T-helper 2 cell treated with Interferon-gamma antibody and Interleukin-4, amounts not matched to agents 5 μg/mL and 100 μg/mL, for 36 hours (primary cell): ENCODE measurements at regions not wholly inside any gene's neighbourhood (a gene's known extent, or its start where the extent isn't known, plus 50 kb on each side); places are given as distances from the start of the nearest gene placed in this dataset.

Experiments
- DNase-seq: peaks from one replicate; pipeline ENCODE4 v3.0.0; 2021; ENCODE audit warnings: low spot score
- H3K27ac Mint-ChIP-seq: one replicate; pipeline ENCODE4 v1.8.0; 2021; ENCODE audit warnings: mild to moderate bottlenecking, mixed read lengths
- H3K27me3 Mint-ChIP-seq: one replicate; pipeline ENCODE4 v1.8.0; 2021; ENCODE audit warnings: low read depth, mixed read lengths
- H3K36me3 Mint-ChIP-seq: one replicate; pipeline ENCODE4 v1.8.0; 2021; ENCODE audit warnings: low read depth, mixed read lengths
- H3K4me1 Mint-ChIP-seq: one replicate; pipeline ENCODE4 v1.8.0; 2021; ENCODE audit warnings: low read depth, mixed read lengths
- H3K4me3 Mint-ChIP-seq: one replicate; pipeline ENCODE4 v1.8.0; 2022; ENCODE audit warnings: mild to moderate bottlenecking, moderate library complexity, mixed read lengths
- H3K9me3 Mint-ChIP-seq: one replicate; pipeline ENCODE4 v1.8.0; 2021; ENCODE audit warnings: mixed read lengths

DNA sequence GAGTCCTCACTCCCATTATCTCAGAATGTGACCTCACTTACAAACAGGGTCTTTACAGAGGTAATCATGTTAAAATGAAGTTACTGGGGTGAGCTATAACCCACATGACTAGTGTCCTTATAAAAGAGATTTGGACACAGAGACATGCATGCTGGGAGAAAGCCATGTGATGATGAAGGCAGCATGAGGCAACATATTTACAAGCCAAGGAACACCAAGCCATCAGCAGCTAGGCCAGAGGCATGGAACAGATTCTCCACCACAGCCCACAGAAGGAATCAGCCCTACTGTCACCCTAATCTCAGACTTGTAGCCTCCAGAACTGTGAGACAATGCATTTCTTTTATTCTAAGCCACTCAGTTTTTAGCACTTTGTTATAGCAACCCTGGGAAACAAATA is 171.9 kb downstream of the EN1 start:
- Mint-ChIP-seq H3K36me3 (no peaks in the 10 kb centered on the region), H3K4me3 (no peak overlapping the region), H3K27ac (no peak overlapping the region), H3K27me3 (no peaks in the 10 kb centered on the region), H3K4me1 (no peaks in the 10 kb centered on the region), H3K9me3 (no peaks in the 10 kb centered on the region)
- DNase-seq, result no peak

DNA sequence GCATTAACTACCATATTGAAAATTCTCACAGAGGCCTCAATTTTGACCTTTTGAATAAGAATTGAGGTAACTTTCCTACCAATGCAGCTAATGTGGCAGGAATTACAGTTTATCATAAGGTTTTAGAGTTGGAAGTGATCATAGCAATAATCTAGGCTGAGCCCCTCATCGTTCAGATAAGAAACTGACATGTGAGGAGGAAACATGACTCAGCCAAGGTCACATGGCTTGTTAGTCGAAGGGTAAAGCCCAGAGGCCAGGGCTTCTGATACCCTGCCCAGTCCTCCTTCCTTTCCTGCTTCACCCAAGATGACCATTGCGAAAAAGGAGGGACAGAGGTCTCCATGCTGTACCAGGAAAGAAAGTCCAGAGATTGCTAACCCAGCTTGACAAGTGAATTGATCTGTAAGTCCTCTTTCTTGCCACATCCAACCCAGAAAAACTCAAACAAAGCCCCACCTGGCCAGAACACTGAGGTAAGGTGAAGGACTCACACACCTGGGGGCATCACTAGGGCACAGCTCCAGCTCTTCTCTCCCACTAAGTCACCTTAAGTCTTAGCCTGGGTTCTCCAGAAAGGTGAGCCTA is 174.8 kb downstream of the EN1 start:
- H3K27ac Mint-ChIP-seq, result no peak overlapping the region
- no peaks in the 10 kb centered on the region for H3K4me1 Mint-ChIP-seq
- no peaks in the 10 kb centered on the region for H3K27me3 Mint-ChIP-seq
- no peak overlapping the region for H3K4me3 Mint-ChIP-seq
- no peak for DNase-seq
- no peaks in the 10 kb centered on the region for H3K36me3 Mint-ChIP-seq
- H3K9me3 Mint-ChIP-seq, result no peaks in the 10 kb centered on the region

DNA sequence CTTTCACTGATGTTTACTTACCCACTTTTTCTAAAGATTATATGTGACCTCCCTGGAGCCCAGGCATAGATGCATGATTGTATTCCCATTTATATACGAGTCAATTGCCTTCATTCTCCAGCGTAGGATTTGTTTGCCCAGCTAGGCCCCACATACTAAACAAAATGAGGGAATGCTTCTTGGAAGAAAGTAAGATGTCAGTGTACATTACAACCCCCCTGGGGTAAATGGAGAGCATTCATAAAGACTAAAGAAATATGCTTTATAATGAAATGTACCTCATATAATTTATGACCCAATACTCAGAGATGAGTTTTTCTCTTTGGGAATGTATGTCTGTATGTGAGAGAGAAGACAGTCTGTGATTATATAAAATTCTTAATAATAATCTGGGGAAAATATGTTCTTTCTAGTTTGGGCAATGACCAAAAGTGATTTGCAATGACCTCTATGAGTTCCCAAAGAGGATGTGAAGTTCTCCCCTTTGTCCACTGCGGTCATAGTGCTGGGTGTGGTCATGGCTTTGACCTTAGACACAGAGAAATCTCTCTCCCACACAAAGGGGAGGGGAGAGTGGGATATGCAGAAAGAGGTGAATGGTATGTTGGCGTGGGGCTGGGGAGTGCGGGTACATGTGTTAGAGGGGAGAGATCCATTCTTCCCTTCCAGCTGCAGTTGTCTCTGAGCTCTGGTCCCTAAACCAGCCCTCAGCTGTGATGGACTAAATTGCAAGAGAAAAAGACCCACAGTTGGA is 175.6 kb downstream of the EN1 start:
- Mint-ChIP-seq H3K36me3 (no peaks in the 10 kb centered on the region), H3K9me3 (no peaks in the 10 kb centered on the region), H3K27me3 (no peaks in the 10 kb centered on the region), H3K4me3 (no peak overlapping the region), H3K27ac (no peak overlapping the region), H3K4me1 (no peaks in the 10 kb centered on the region)
- no peak for DNase-seq

DNA sequence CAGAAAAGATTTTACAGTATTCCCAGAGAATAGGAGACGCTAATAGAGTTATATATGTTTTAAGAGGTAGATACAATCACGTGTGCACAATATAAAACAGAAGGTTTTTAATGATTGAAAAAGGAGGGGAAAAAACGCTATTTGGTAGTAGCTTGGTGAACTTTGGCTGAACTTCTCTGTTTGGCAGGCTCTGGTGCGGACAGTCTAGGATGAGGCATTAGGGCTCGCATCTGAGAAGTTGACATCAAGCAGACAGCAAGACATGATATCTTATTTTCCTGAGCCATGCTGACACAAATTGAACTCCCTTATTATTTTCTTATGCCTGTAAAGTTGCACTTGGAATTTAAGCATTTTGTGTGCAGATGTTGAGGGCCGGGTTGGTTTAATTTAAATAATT is 176.6 kb downstream of the EN1 start:
- H3K27me3 Mint-ChIP-seq, result no peaks in the 10 kb centered on the region
- no peaks in the 10 kb centered on the region for H3K4me1 Mint-ChIP-seq
- H3K36me3 Mint-ChIP-seq, result no peaks in the 10 kb centered on the region
- H3K4me3 Mint-ChIP-seq, result no peak overlapping the region
- H3K9me3 Mint-ChIP-seq, result no peaks in the 10 kb centered on the region
- DNase-seq, result no peak
- no peak overlapping the region for H3K27ac Mint-ChIP-seq

DNA sequence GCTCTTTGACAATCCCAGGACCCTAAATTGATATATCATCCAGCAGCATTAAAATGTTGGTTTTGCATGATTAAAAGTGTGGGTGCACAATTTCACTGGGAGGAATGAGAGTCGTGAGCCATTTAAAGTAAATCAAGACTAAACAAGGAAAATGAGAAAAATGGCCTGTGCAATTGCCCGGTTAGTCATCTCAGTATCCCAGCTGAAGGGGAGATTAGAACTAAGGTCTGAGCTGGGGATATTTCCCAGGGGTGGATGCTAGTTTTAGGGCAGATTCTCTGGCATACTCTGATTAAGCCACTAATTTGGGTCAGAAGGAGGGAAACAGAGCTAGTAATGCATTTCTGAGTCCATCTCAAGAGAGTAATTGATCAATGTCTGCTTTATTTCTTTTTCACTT is 177.2 kb downstream of the EN1 start:
- no peaks in the 10 kb centered on the region for H3K9me3 Mint-ChIP-seq
- DNase-seq, result no peak
- no peaks in the 10 kb centered on the region for H3K27me3 Mint-ChIP-seq
- no peaks in the 10 kb centered on the region for H3K4me1 Mint-ChIP-seq
- no peaks in the 10 kb centered on the region for H3K36me3 Mint-ChIP-seq
- H3K27ac Mint-ChIP-seq, result no peak overlapping the region
- H3K4me3 Mint-ChIP-seq, result no peak overlapping the region

DNA sequence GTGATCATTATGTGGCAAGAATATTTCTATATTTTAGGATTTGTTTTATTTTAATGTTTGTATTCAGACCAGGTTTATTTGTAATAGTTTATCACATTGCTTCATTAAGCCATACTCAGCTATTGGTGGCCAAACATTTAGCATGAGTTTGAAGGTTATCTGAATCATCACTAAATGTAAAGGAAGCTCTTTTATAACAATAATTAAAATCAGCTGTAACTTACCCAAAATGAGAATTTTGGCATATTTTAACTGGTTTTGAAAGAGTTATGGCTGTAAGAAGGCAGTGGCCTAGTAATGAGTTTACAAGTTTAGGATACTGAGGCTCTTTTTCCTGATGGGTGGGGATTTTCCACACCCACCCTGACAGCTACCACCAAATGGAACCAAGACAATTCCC is 177.8 kb downstream of the EN1 start:
- Mint-ChIP-seq H3K4me3 (no peak overlapping the region), H3K27ac (no peak overlapping the region), H3K9me3 (no peaks in the 10 kb centered on the region), H3K36me3 (no peaks in the 10 kb centered on the region), H3K27me3 (no peaks in the 10 kb centered on the region), H3K4me1 (no peaks in the 10 kb centered on the region)
- no peak for DNase-seq

DNA sequence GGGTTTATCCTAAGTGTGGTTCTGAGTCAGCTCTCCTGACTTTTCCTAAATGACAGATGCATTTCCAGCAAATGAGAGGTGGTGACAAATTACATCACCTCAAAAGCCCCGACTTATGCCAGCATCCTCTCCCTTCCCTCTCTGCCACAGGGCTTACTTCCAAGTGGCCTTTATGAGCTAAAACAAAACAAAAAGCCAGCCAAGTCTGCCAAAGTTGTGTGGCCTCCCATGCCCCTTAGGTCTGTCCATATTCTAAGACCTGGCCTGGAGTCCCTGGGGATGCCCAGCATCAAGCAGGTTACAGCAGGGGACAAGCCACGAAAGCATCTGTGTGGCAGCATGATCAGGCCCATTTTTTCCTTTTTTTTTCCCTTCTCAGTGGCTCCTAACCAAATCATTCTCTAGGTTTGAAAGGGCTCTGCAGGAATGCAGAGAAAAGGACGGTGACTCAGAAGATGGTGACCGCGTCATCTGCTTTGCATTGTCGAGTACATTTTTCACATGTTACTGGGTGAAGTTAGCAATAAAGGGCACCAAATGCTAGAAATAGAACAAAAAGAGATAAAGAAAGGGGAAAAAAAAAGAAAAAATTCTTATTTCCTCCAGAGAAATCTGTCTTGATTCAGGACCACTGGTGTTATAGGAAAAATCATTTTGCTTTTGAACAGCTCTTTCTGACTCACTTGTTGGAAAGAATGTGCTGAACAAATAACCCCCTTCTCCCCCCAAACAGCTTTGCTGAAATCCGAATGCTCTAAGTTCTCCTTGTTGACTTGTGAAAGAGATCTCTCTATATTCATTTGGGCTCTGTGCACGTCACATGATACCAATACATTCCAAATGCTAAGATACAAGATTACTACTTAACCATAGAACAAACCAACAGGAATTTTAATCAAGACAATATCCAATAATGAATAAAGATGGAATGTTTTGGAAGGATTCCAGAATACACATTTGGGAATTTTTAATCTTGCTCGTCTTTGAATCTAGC is 178.7 kb downstream of the EN1 start:
- H3K4me1 Mint-ChIP-seq, result no peaks in the 10 kb centered on the region
- H3K27me3 Mint-ChIP-seq, result no peaks in the 10 kb centered on the region
- no peaks in the 10 kb centered on the region for H3K9me3 Mint-ChIP-seq
- no peaks in the 10 kb centered on the region for H3K36me3 Mint-ChIP-seq
- no peak overlapping the region for H3K27ac Mint-ChIP-seq
- DNase-seq, result no peak
- no peak overlapping the region for H3K4me3 Mint-ChIP-seq

DNA sequence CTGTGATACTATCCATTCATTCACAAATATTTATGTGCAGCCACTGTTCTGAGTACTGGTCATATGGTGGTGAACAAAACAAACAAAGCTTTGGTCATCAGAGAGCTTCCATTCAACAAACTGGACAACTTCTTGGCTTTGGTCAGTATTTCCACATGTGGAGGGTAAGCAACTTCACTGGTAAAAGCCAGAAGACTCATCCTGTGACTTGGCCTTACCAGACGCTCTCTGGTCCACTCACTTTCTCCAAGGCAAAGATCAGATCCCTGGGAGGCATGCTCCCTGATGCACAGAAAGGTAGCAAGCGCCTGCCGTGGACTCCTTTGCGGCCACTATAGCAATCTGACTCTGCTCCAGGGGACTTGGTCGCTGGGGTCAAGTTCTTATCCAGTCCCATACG is 179.5 kb downstream of the EN1 start:
- H3K27me3 Mint-ChIP-seq, result no peaks in the 10 kb centered on the region
- no peak for DNase-seq
- no peaks in the 10 kb centered on the region for H3K4me1 Mint-ChIP-seq
- H3K36me3 Mint-ChIP-seq, result no peaks in the 10 kb centered on the region
- H3K4me3 Mint-ChIP-seq, result no peak overlapping the region
- H3K27ac Mint-ChIP-seq, result no peak overlapping the region
- no peaks in the 10 kb centered on the region for H3K9me3 Mint-ChIP-seq

DNA sequence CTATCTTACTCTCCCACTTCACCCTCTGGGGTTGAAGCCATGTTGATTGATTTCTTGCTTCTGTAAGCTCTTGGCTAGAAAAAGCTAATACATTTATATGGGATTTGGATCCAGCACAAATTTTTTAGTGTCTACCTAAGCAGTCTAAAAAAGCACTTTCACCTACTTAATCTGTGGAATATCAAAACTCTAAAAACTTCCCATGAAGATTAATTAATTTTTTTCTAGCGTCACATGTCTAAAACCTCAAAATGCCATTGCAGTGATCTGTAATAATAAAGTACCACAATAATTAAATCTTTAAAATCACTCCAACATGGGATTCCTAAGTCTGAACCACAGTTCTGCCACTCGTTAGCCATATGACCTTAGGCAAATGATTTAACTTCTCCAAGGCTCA is 180.1 kb downstream of the EN1 start:
- Mint-ChIP-seq H3K36me3 (no peaks in the 10 kb centered on the region), H3K9me3 (no peaks in the 10 kb centered on the region), H3K4me3 (no peak overlapping the region), H3K27ac (no peak overlapping the region), H3K27me3 (no peaks in the 10 kb centered on the region), H3K4me1 (no peaks in the 10 kb centered on the region)
- no peak for DNase-seq

DNA sequence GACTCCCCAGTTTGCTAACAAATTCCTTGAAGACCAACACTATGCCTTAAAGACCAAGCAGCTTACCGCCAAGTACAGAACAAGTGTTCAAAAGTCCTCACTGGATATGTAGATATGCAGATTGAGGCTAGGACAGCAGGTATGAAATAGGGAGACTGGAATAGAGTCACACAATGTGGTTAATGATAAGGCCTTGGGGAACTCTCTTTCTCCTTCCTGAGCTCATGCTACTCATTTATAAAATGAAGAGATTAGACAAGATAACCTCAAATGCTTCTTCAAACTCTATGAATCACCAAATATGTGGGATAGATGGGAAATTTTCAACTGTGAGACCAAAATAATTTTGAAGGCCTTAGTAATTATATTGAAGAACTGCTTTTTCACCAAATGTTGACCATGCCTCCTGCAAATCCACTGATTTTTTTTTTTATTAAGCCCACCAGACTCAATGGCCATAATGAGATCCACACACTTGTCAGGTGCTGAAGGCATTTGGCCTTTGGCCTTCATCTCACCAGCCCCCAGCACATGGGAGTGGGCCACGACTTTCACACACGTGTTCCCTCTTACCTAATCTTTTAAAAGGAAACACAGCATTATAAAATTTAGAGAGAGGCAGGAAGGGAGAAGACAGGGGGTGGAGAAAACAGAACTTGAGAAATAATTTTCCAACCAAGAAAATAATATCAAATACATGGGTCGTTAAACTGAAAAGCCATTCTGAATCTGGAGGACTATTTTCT is 181.5 kb downstream of the EN1 start:
- Mint-ChIP-seq H3K36me3 (no peaks in the 10 kb centered on the region), H3K4me3 (no peak overlapping the region), H3K9me3 (no peaks in the 10 kb centered on the region), H3K4me1 (no peaks in the 10 kb centered on the region), H3K27me3 (no peaks in the 10 kb centered on the region), H3K27ac (no peak overlapping the region)
- no peak for DNase-seq

DNA sequence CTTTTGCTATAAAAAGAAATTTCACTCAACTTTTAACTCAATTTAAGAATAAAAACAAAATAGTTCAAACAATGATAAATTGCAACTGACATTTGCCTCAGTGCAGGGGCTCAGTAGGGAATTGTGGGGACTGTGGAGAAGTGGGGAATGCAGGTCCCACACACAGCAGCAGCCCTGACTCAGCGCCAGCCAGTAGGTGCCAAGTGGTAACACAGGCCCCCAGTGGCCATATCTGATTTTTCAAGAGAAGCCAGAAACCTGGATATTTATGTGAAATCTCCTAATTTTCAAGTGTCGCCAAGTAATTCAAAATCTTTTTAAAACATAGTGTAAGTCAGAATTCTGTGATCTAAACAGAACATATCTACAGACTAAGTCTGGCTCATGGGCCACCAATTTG is 186.3 kb downstream of the EN1 start:
- DNase-seq, result no peak
- Mint-ChIP-seq H3K4me3 (no peak overlapping the region), H3K9me3 (no peaks in the 10 kb centered on the region), H3K27ac (no peak overlapping the region), H3K27me3 (no peaks in the 10 kb centered on the region), H3K4me1 (no peaks in the 10 kb centered on the region), H3K36me3 (no peaks in the 10 kb centered on the region)

DNA sequence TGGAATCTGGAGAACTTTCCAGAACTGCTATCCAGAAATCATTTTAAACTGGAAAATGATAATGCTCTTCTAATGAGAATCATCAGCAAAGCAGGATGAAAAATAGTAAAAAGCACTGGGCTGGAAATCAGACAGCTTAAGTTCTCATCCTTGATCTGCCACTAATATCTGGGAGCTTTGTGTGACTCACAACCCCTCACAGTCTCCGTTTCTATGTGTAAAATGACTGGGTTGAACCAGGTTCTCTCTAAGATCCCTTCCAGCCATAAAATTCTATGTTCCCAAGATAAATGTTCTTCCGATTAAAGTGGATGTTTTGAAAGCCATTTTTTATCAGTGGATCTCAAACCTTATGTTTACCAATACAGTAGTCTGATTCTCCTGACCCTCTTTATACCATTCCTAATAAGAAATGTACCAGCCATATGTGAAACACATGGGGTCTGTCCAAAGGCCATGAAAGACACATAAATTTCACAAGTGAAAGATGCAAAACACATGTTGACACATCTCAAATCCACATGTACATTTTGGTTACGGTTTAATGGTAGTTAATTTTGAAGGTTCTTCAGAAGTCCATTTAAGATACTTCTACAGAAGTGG is 188.8 kb downstream of the EN1 start:
- Mint-ChIP-seq H3K27ac (no peak overlapping the region), H3K27me3 (no peaks in the 10 kb centered on the region), H3K36me3 (no peaks in the 10 kb centered on the region), H3K4me3 (no peak overlapping the region), H3K9me3 (no peaks in the 10 kb centered on the region), H3K4me1 (no peaks in the 10 kb centered on the region)
- DNase-seq, result no peak

DNA sequence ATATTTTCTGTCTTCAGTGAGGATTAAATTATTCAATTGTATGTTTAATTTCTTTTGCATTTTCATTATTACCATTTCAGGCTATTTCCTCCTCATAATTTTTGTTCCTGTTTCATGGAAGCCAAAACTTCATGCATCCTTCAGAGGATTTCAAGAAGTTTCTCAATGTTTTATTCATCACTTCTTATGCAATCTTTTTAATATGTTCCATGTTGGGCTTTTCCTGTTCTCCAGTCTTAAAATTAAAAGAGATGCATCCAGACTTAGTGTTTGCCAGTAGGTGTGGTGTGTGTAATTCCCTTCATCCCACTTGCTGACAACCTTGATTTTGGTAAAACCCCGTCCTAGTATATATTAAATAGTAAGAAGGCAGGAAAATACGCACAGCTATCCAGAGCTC is 190.0 kb downstream of the EN1 start:
- Mint-ChIP-seq H3K4me3 (no peak overlapping the region), H3K4me1 (no peaks in the 10 kb centered on the region)

More for the DNA sequence above, 190.0 kb downstream of the EN1 start:
- H3K27me3 Mint-ChIP-seq, result no peaks in the 10 kb centered on the region
- no peak overlapping the region for H3K27ac Mint-ChIP-seq
- H3K9me3 Mint-ChIP-seq, result no peaks in the 10 kb centered on the region
- no peaks in the 10 kb centered on the region for H3K36me3 Mint-ChIP-seq
- no peak for DNase-seq
